ENCODE measurements at regions not wholly inside any gene's neighbourhood (a gene's known extent, or its start where the extent isn't known, plus 50 kb on each side); places are given as distances from the start of the nearest gene placed in this dataset.

- TF ChIP-seq ARID4B (CRISPR knock-in tag; IDR thresholded peaks at IDR 0.05; ENCODE audit: borderline replicate concordance) (no peak), CDX4 (CRISPR knock-in tag; IDR thresholded peaks at IDR 0.05; ENCODE audit: borderline replicate concordance) (no peak), MLX (CRISPR knock-in tag; IDR thresholded peaks at IDR 0.05) (no peak), ELF4 (CRISPR knock-in tag; IDR thresholded peaks at IDR 0.05; ENCODE audit: low read depth) (no peak)
Measured at GRCh38 chr2:195352581-195352980, 304.4 kb upstream of the SLC39A10 start (continued).

GRCh38 chr2:195343942-195344530 is 313.0 kb upstream of the SLC39A10 start:
- Mint-ChIP-seq H3K4me1 (0 out of 2 replicates have a peak, but pooled peaks cover 3% of the 10 kb centered on the region), H3K27me3 (ENCODE audit: low read depth) (no peaks in the 10 kb centered on the region), H3K36me3 (no peaks in the 10 kb centered on the region), H3K27ac (no peak overlapping the region), H3K9me3 (no peaks in the 10 kb centered on the region), H3K4me3 (no peak overlapping the region)
- DNase-seq (ENCODE audit: low spot score): no peak
- TF ChIP-seq OVOL2 (CRISPR knock-in tag; IDR thresholded peaks at IDR 0.05; ENCODE audit: borderline replicate concordance) (no peak), GTF2I (CRISPR knock-in tag; conservative IDR thresholded peaks at IDR 0.05) (no peak), HMGXB4 (CRISPR knock-in tag; IDR thresholded peaks at IDR 0.05) (no peak), RELA (CRISPR knock-in tag; IDR thresholded peaks at IDR 0.05; ENCODE audit: borderline replicate concordance) (no peak)
- ChIA-PET POLR2A (no interaction called here), CTCF (interaction anchor here (0.6 kb wide), 1 partner anchor 1141 kb away, joined by 3 read pairs; no protein-coding TSS in a partner anchor)
- ATAC-seq: no peak

GRCh38 chr2:195343540-195343939 is 313.5 kb upstream of the SLC39A10 start:
- DNase-seq (ENCODE audit: low spot score) (no peak), ATAC-seq (no peak)
- no peaks in the 10 kb centered on the region for H3K27me3 Mint-ChIP-seq (ENCODE audit: low read depth)
- H3K27ac Mint-ChIP-seq: no peak overlapping the region
- H3K36me3 Mint-ChIP-seq: no peaks in the 10 kb centered on the region
- H3K4me1 Mint-ChIP-seq: 0 out of 2 replicates have a peak, but pooled peaks cover 3% of the 10 kb centered on the region
- H3K4me3 Mint-ChIP-seq: no peak overlapping the region
- ChIA-PET CTCF (interaction anchor here (0.6 kb wide), 1 partner anchor 1141 kb away, joined by 3 read pairs; no protein-coding TSS in a partner anchor), POLR2A (no interaction called here)
- no peaks in the 10 kb centered on the region for H3K9me3 Mint-ChIP-seq
- no peak for TF ChIP-seq E2F1 (CRISPR knock-in tag; IDR thresholded peaks at IDR 0.05)
- no peak for TF ChIP-seq ZNF671 (CRISPR knock-in tag; IDR thresholded peaks at IDR 0.05)
- no peak for TF ChIP-seq KAT7 (CRISPR knock-in tag; IDR thresholded peaks at IDR 0.05; ENCODE audit: borderline replicate concordance)
- no peak for TF ChIP-seq PRRX2 (CRISPR knock-in tag; IDR thresholded peaks at IDR 0.05)
- no peak for TF ChIP-seq MYBL2 (CRISPR knock-in tag; IDR thresholded peaks at IDR 0.05)
- TF ChIP-seq JUN (CRISPR knock-in tag; IDR thresholded peaks at IDR 0.05): no peak
- TF ChIP-seq E2F5 (CRISPR knock-in tag; IDR thresholded peaks at IDR 0.05): no peak
- no peak for TF ChIP-seq ZNF416 (CRISPR knock-in tag; IDR thresholded peaks at IDR 0.05)
- TF ChIP-seq ZNF423 (CRISPR knock-in tag; IDR thresholded peaks at IDR 0.05): no peak
- no peak for TF ChIP-seq ZNF396 (CRISPR knock-in tag; IDR thresholded peaks at IDR 0.05; ENCODE audit: borderline replicate concordance)
- no peak for TF ChIP-seq CTCF (IDR thresholded peaks at IDR 0.05)
- TF ChIP-seq ATF6 (CRISPR knock-in tag; IDR thresholded peaks at IDR 0.05): no peak

Measured in WTC11 (cell line).